ENCODE measurements at regions not wholly inside any gene's neighbourhood (a gene's known extent, or its start where the extent isn't known, plus 50 kb on each side); places are given as distances from the start of the nearest gene placed in this dataset.

DNA sequence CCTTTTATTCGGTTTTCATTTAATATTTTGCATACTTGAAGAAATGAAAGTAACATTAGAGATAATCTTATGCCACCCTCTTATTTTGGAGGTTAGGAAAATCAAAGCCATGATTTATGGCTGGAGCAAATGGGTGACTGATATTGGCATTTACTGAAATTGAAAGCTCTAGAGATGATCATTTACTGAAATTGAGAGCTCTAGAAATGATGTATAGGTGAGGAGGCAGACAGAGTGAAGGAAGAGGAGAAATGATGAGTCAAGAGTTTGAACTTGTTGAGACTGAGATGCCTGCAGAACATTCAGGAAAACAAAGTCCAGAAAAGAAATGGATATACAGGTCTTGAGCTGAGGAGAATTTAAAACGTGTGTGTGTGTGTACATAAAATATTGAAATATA is 217.6 kb downstream of the LTN1 start:
- Histone ChIP-seq H3K23ac (ENCODE audit: low read length) (no peak overlapping the region), H4K91ac (ENCODE audit: low read depth, low read length) (no peak overlapping the region), H3K18ac (ENCODE audit: low read length) (no peak overlapping the region), H4K12ac (ENCODE audit: low read depth, low read length) (no peak overlapping the region), H3K4ac (ENCODE audit: low read depth, low read length) (no peak overlapping the region), H3K27ac (ENCODE audit: low read depth, low read length) (no peak overlapping the region), H3K9me3 (ENCODE audit: insufficient read depth, low read depth, low read length) (no peaks in the 10 kb centered on the region), H3K4me1 (ENCODE audit: control insufficient read depth in 1 of 2, insufficient read depth in 2 of 2, low read length in 2 of 2) (no peaks in the 10 kb centered on the region), H2BK12ac (ENCODE audit: low read length) (no peak overlapping the region), H3K14ac (ENCODE audit: low read length) (no peak overlapping the region), H4K8ac (ENCODE audit: low read depth, low read length) (no peak overlapping the region), H3K27me3 (ENCODE audit: insufficient read depth, low read length) (no peaks in the 10 kb centered on the region), H3K79me2 (ENCODE audit: control insufficient read depth, insufficient read depth, low read length, poor library complexity) (no peaks in the 10 kb centered on the region), H2BK120ac (ENCODE audit: insufficient read depth, low read length, poor library complexity) (no peak overlapping the region), H3K9ac (ENCODE audit: low read length) (no peak overlapping the region), H2AK5ac (ENCODE audit: low read length) (no peak overlapping the region), H3K36me3 (ENCODE audit: control insufficient read depth in 1 of 2, insufficient read depth in 2 of 2, low read length in 2 of 2) (no peaks in the 10 kb centered on the region), H3K4me2 (ENCODE audit: low read length) (no peak overlapping the region), H2BK5ac (ENCODE audit: low read depth, low read length, poor library complexity) (no peak overlapping the region), H2AFZ (ENCODE audit: insufficient read depth, low read length, poor library complexity) (no peak overlapping the region), H3K4me3 (ENCODE audit: low read depth, low read length) (no peak overlapping the region), H3K79me1 (ENCODE audit: low read length) (no peaks in the 10 kb centered on the region)
- no CpG with 5 or more reads among the region's 2 CpGs for WGBS (ENCODE audit: extremely low coverage, insufficient coverage, insufficient read length)
- no peak for DNase-seq

DNA sequence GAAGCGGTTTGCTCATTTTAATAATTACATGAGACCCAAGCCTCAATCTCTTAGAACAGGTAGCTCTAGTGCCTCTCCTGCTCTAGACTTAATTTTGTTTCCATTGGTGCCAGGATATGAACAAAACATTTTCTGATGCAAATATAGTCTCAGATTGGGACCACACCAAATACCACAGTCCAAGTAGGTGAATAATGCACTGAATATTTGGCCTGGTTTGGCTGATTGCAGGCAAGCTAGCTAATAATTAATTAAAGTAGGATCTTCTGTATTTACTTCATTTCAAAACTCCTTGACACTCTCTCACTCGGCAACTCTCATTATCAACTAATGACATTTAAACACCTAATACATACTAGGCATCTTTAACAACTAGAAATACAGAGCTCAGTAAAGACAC is 219.6 kb downstream of the LTN1 start:
- Histone ChIP-seq H3K14ac (ENCODE audit: low read length) (no peak overlapping the region), H4K8ac (ENCODE audit: low read depth, low read length) (no peak overlapping the region), H3K27me3 (ENCODE audit: insufficient read depth, low read length) (no peaks in the 10 kb centered on the region), H3K27ac (ENCODE audit: low read depth, low read length) (no peak overlapping the region), H2BK120ac (ENCODE audit: insufficient read depth, low read length, poor library complexity) (no peak overlapping the region), H3K4me3 (ENCODE audit: low read depth, low read length) (no peak overlapping the region), H2BK5ac (ENCODE audit: low read depth, low read length, poor library complexity) (no peak overlapping the region), H3K4ac (ENCODE audit: low read depth, low read length) (no peak overlapping the region), H2AK5ac (ENCODE audit: low read length) (no peak overlapping the region), H3K4me1 (ENCODE audit: control insufficient read depth in 1 of 2, insufficient read depth in 2 of 2, low read length in 2 of 2) (no peaks in the 10 kb centered on the region), H3K79me1 (ENCODE audit: low read length) (no peaks in the 10 kb centered on the region), H3K18ac (ENCODE audit: low read length) (no peak overlapping the region), H3K79me2 (ENCODE audit: control insufficient read depth, insufficient read depth, low read length, poor library complexity) (no peaks in the 10 kb centered on the region), H3K23ac (ENCODE audit: low read length) (no peak overlapping the region), H3K4me2 (ENCODE audit: low read length) (no peak overlapping the region), H4K12ac (ENCODE audit: low read depth, low read length) (no peak overlapping the region), H2BK12ac (ENCODE audit: low read length) (no peak overlapping the region), H3K9ac (ENCODE audit: low read length) (no peak overlapping the region), H4K91ac (ENCODE audit: low read depth, low read length) (no peak overlapping the region), H3K9me3 (ENCODE audit: insufficient read depth, low read depth, low read length) (peaks cover under 1% of the 10 kb centered on the region), H3K36me3 (ENCODE audit: control insufficient read depth in 1 of 2, insufficient read depth in 2 of 2, low read length in 2 of 2) (no peaks in the 10 kb centered on the region), H2AFZ (ENCODE audit: insufficient read depth, low read length, poor library complexity) (no peak overlapping the region)
- WGBS (ENCODE audit: extremely low coverage, insufficient coverage, insufficient read length) = no CpG with 5 or more reads among the region's 2 CpGs
- DNase-seq = no peak

DNA sequence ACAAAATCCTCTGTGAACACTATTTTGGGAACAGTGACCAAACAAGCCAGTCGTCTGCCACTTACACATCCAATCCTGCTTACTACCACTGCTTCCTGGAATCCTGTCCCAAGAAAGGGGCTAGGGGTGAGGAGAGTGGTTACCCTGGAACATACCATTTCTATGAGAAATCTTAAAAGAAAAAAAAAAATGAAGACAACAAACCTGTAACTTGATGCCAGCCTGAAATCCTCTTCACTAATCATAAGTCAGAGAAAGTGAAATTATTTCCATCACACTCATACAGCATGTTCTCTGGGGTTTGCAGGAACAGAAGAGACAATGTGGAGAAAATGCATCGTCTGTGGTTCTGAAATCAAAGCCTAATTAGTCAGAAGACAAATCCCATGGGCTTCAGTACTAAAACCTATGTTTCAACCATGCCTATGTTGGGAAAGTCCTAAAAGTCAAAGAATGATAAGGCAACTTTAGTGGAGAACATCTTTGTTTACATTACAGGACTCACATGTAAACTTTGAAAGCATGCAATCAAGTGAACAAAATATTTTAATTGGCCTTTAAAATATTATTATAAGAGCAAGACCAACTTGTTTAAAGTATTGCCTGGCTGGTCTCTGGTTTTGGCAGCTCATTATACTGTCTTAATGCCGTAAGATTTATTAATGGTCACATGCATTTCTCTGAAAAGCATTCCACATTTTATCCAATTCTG is 220.7 kb downstream of the LTN1 start:
- Histone ChIP-seq H3K36me3 (ENCODE audit: control insufficient read depth in 1 of 2, insufficient read depth in 2 of 2, low read length in 2 of 2) (no peaks in the 10 kb centered on the region), H4K12ac (ENCODE audit: low read depth, low read length) (no peak overlapping the region), H3K4me3 (ENCODE audit: low read depth, low read length) (no peak overlapping the region), H3K9ac (ENCODE audit: low read length) (no peak overlapping the region), H3K4ac (ENCODE audit: low read depth, low read length) (no peak overlapping the region), H3K79me2 (ENCODE audit: control insufficient read depth, insufficient read depth, low read length, poor library complexity) (no peaks in the 10 kb centered on the region), H4K8ac (ENCODE audit: low read depth, low read length) (no peak overlapping the region), H3K27ac (ENCODE audit: low read depth, low read length) (no peak overlapping the region), H3K23ac (ENCODE audit: low read length) (no peak overlapping the region), H3K18ac (ENCODE audit: low read length) (no peak overlapping the region), H2AFZ (ENCODE audit: insufficient read depth, low read length, poor library complexity) (no peak overlapping the region), H3K27me3 (ENCODE audit: insufficient read depth, low read length) (no peaks in the 10 kb centered on the region), H2BK12ac (ENCODE audit: low read length) (no peak overlapping the region), H2BK5ac (ENCODE audit: low read depth, low read length, poor library complexity) (no peak overlapping the region), H3K9me3 (ENCODE audit: insufficient read depth, low read depth, low read length) (peaks cover 2% of the 10 kb centered on the region), H3K14ac (ENCODE audit: low read length) (no peak overlapping the region), H3K4me2 (ENCODE audit: low read length) (no peak overlapping the region), H2BK120ac (ENCODE audit: insufficient read depth, low read length, poor library complexity) (no peak overlapping the region), H2AK5ac (ENCODE audit: low read length) (no peak overlapping the region), H3K4me1 (ENCODE audit: control insufficient read depth in 1 of 2, insufficient read depth in 2 of 2, low read length in 2 of 2) (no peaks in the 10 kb centered on the region), H3K79me1 (ENCODE audit: low read length) (no peaks in the 10 kb centered on the region), H4K91ac (ENCODE audit: low read depth, low read length) (no peak overlapping the region)
- DNase-seq = no peak
- WGBS (ENCODE audit: extremely low coverage, insufficient coverage, insufficient read length) = no CpG with 5 or more reads among the region's 3 CpGs

DNA sequence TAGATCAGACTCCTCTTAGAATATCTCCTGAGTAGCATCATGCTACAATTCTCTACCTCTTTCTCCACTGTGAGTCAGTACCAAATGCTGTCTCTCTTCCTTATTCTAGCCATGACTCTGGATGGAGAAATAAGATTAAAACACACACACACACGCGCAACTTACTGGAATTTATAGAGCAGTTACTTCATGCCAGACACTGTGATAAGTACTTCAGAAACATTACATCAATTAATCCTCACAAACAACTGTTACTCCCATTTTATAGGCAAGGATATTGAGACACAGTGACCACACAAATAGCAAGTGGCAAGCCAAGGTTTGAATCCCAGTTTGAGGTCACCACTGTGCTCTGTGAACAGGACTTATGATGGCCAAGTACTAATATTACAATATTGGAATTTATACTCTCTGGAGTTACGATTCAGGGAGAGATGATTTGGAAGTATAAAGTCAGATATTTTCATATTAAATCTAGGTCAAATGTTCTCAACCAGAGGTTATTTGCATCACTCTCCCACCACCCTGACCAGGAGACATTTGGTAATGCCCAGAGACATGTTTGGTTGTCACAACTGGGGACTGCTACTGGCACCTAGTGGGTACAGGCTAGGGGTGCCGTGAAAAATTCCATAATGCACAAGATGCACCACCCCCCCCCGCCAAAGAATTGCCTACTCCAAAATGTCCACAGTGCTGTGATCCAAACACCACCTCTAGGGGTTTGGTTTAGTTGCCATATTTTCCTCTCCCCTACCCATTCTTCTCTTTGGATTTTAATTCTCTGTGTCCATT is 221.6 kb downstream of the LTN1 start:
- DNase-seq = no peak
- no peak overlapping the region for H3K4me3 ChIP-seq (ENCODE audit: low read depth, low read length)
- no peaks in the 10 kb centered on the region for H3K79me2 ChIP-seq (ENCODE audit: control insufficient read depth, insufficient read depth, low read length, poor library complexity)
- H4K12ac ChIP-seq (ENCODE audit: low read depth, low read length) = no peak overlapping the region
- no peaks in the 10 kb centered on the region for H3K36me3 ChIP-seq (ENCODE audit: control insufficient read depth in 1 of 2, insufficient read depth in 2 of 2, low read length in 2 of 2)
- H3K4me1 ChIP-seq (ENCODE audit: control insufficient read depth in 1 of 2, insufficient read depth in 2 of 2, low read length in 2 of 2) = no peaks in the 10 kb centered on the region
- H3K79me1 ChIP-seq (ENCODE audit: low read length) = no peaks in the 10 kb centered on the region
- H3K14ac ChIP-seq (ENCODE audit: low read length) = no peak overlapping the region
- WGBS (ENCODE audit: extremely low coverage, insufficient coverage, insufficient read length) = no CpG with 5 or more reads among the region's 5 CpGs
- H4K91ac ChIP-seq (ENCODE audit: low read depth, low read length) = no peak overlapping the region
- H3K18ac ChIP-seq (ENCODE audit: low read length) = no peak overlapping the region
- no peak overlapping the region for H3K23ac ChIP-seq (ENCODE audit: low read length)
- no peak overlapping the region for H3K4me2 ChIP-seq (ENCODE audit: low read length)
- no peaks in the 10 kb centered on the region for H3K27me3 ChIP-seq (ENCODE audit: insufficient read depth, low read length)
- no peak overlapping the region for H4K8ac ChIP-seq (ENCODE audit: low read depth, low read length)
- H2BK120ac ChIP-seq (ENCODE audit: insufficient read depth, low read length, poor library complexity) = no peak overlapping the region
- no peak overlapping the region for H3K9ac ChIP-seq (ENCODE audit: low read length)
- no peak overlapping the region for H2BK5ac ChIP-seq (ENCODE audit: low read depth, low read length, poor library complexity)
- no peak overlapping the region for H2AK5ac ChIP-seq (ENCODE audit: low read length)
- no peak overlapping the region for H2BK12ac ChIP-seq (ENCODE audit: low read length)
- H2AFZ ChIP-seq (ENCODE audit: insufficient read depth, low read length, poor library complexity) = no peak overlapping the region
- peaks cover 2% of the 10 kb centered on the region for H3K9me3 ChIP-seq (ENCODE audit: insufficient read depth, low read depth, low read length)
- no peak overlapping the region for H3K27ac ChIP-seq (ENCODE audit: low read depth, low read length)
- no peak overlapping the region for H3K4ac ChIP-seq (ENCODE audit: low read depth, low read length)
